RWPE2 (cell line): ENCODE measurements at regions not wholly inside any gene's neighbourhood (a gene's known extent, or its start where the extent isn't known, plus 50 kb on each side); places are given as distances from the start of the nearest gene placed in this dataset.

Source experiments
- ATAC-seq: fragments of 200-7000 bp; cut with Tn5 transposase; 3 replicates; pipeline ENCODE4 v1.9.1; 2021; ENCODE audit warnings: low read depth
- DNase-seq: peaks from one replicate; pipeline ENCODE4 v3.0.0-alpha.2; 2020; ENCODE audit warnings: low spot score
- H3K27ac ChIP-seq: fragments of 450-650 bp; 2 replicates; pipeline ENCODE4 v1.5.1; 2017; ENCODE audit warnings: mild to moderate bottlenecking; ENCODE audit not compliant: poor library complexity, severe bottlenecking
- H3K27me3 ChIP-seq: fragments of 250-450 bp; sonication (Bioruptor Pico); 2 replicates; pipeline ENCODE4 v1.5.1; 2021; ENCODE audit warnings: mild to moderate bottlenecking, moderate library complexity; ENCODE audit not compliant: insufficient read depth, poor library complexity, severe bottlenecking
- H3K36me3 ChIP-seq: fragments of 250-450 bp; sonication (Bioruptor Pico); 2 replicates; pipeline ENCODE4 v1.5.1; 2020; ENCODE audit warnings: low read depth, mild to moderate bottlenecking, moderate library complexity
- H3K4me1 ChIP-seq: fragments of 250-450 bp; sonication (Bioruptor Pico); 2 replicates; pipeline ENCODE4 v1.5.1; 2021; ENCODE audit warnings: mild to moderate bottlenecking, moderate library complexity; ENCODE audit not compliant: insufficient read depth, poor library complexity, severe bottlenecking
- H3K4me3 ChIP-seq: fragments of 250-450 bp; sonication (Bioruptor Pico); 2 replicates; pipeline ENCODE4 v1.5.1; 2021; ENCODE audit warnings: mild to moderate bottlenecking, moderate library complexity; ENCODE audit not compliant: severe bottlenecking
- H3K9me3 ChIP-seq: fragments of 250-450 bp; sonication (Bioruptor Pico); 2 replicates; pipeline ENCODE4 v1.5.1; 2021; ENCODE audit warnings: mild to moderate bottlenecking, moderate library complexity; ENCODE audit not compliant: severe bottlenecking
- TF ChIP-seq, protein P1 (sequence below): fragments of 450-650 bp; IDR thresholded peaks from one replicate; pipeline ENCODE4 v1.5.1; 2017; ENCODE audit warnings: mild to moderate bottlenecking, moderate library complexity; ENCODE audit not compliant: poor library complexity, severe bottlenecking

DNA sequence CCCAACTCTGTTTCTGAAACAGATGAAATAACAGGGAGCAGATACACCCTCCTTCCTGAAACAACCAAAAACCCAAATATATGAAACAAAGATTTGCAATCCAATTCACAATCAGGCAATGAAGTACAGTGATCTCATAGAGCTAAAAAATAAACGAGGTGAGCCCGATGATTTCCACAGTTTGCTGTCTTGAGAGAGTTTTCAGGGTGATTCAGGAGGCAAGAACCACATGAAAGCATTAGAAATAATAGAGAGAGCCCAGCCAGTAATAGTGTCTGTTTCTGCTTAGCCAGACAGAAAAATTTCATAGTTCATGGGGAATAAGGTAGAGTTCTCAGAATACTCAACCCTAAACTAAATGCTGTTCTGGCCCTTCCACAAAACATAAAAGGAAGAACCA lies 296.2 kb downstream of the PDHA2 start:
- ATAC-seq = no peak
- Histone ChIP-seq H3K4me1 (no peaks in the 10 kb centered on the region), H3K9me3 (no peaks in the 10 kb centered on the region), H3K27ac (no peak overlapping the region), H3K27me3 (no peaks in the 10 kb centered on the region), H3K4me3 (no peak overlapping the region), H3K36me3 (no peaks in the 10 kb centered on the region)
- TF ChIP-seq, protein P1, sequence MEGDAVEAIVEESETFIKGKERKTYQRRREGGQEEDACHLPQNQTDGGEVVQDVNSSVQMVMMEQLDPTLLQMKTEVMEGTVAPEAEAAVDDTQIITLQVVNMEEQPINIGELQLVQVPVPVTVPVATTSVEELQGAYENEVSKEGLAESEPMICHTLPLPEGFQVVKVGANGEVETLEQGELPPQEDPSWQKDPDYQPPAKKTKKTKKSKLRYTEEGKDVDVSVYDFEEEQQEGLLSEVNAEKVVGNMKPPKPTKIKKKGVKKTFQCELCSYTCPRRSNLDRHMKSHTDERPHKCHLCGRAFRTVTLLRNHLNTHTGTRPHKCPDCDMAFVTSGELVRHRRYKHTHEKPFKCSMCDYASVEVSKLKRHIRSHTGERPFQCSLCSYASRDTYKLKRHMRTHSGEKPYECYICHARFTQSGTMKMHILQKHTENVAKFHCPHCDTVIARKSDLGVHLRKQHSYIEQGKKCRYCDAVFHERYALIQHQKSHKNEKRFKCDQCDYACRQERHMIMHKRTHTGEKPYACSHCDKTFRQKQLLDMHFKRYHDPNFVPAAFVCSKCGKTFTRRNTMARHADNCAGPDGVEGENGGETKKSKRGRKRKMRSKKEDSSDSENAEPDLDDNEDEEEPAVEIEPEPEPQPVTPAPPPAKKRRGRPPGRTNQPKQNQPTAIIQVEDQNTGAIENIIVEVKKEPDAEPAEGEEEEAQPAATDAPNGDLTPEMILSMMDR = no peak
- no peak for DNase-seq

- no peaks in the 10 kb centered on the region for H3K4me1 ChIP-seq
- DNase-seq = no peak
- TF ChIP-seq, protein P1 = no peak
- H3K9me3 ChIP-seq = no peaks in the 10 kb centered on the region
- no peaks in the 10 kb centered on the region for H3K27me3 ChIP-seq
- no peak overlapping the region for H3K27ac ChIP-seq
- no peak overlapping the region for H3K4me3 ChIP-seq
- no peak for ATAC-seq
- H3K36me3 ChIP-seq = no peaks in the 10 kb centered on the region
Observed at GRCh38 chr4:96139251-96139929, 299.5 kb downstream of the PDHA2 start.

GRCh38 chr4:96145601-96146000 lies 305.7 kb downstream of the PDHA2 start:
- H3K27ac ChIP-seq = no peak overlapping the region
- no peak overlapping the region for H3K4me3 ChIP-seq
- no peaks in the 10 kb centered on the region for H3K36me3 ChIP-seq
- no peaks in the 10 kb centered on the region for H3K27me3 ChIP-seq
- H3K9me3 ChIP-seq = no peaks in the 10 kb centered on the region
- no peaks in the 10 kb centered on the region for H3K4me1 ChIP-seq
- no peak for DNase-seq
- ATAC-seq = no peak
- TF ChIP-seq, protein P1 = no peak

DNA sequence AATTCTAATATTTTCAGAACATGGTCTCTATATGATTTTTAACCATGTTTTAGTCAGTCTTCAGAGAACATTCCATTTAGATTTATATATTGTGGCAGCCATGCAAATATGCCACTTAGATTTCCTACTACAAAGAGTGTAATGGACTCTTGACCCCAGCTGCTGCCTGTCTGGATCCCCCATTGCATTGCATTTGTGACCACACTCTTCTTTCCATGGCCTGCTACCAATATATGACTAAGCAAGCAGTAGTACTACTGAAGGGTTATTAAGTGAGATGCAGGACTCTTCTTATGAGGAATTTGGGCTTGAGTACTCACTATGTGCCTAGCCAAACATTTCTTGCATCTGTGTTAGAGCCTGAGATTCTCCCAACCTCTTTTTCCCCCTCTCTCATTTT lies 306.8 kb downstream of the PDHA2 start:
- H3K9me3 ChIP-seq = no peaks in the 10 kb centered on the region
- TF ChIP-seq, protein P1 = no peak
- ATAC-seq (no peak), DNase-seq (no peak)
- H3K36me3 ChIP-seq = no peaks in the 10 kb centered on the region
- no peaks in the 10 kb centered on the region for H3K27me3 ChIP-seq
- H3K27ac ChIP-seq = no peak overlapping the region
- no peaks in the 10 kb centered on the region for H3K4me1 ChIP-seq
- H3K4me3 ChIP-seq = no peak overlapping the region

DNA sequence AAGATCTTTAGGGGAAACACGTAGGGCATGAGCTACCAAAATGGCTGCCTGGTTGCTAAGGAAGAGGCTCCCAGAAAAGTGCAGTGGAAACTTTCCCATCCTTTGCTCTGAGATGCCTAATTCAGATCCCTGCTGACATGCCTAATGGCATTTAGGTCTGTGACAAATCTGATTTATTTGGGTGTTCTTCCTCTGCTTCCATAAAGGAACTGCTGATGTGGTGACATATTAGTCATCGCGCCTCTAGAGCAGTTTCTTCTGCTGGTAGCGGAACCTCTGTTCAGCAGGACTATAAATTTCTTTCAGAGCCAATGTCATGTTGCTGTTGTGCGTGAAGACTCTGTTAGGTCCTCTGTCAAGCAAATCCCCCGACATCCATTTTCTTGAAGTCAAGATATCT lies 310.0 kb downstream of the PDHA2 start:
- DNase-seq (no peak), ATAC-seq (no peak)
- H3K9me3 ChIP-seq = no peaks in the 10 kb centered on the region
- no peaks in the 10 kb centered on the region for H3K27me3 ChIP-seq
- TF ChIP-seq, protein P1 = no peak
- no peaks in the 10 kb centered on the region for H3K4me1 ChIP-seq
- H3K36me3 ChIP-seq = no peaks in the 10 kb centered on the region
- H3K27ac ChIP-seq = no peak overlapping the region
- no peak overlapping the region for H3K4me3 ChIP-seq
